ENCODE measurements at regions not wholly inside any gene's neighbourhood (a gene's known extent, or its start where the extent isn't known, plus 50 kb on each side); places are given as distances from the start of the nearest gene placed in this dataset.
"Not testable (repeated sequence)": the region's sequence is repeated elsewhere in the genome, so short reads cannot be mapped to it uniquely, and the experiment has no call there.

DNA sequence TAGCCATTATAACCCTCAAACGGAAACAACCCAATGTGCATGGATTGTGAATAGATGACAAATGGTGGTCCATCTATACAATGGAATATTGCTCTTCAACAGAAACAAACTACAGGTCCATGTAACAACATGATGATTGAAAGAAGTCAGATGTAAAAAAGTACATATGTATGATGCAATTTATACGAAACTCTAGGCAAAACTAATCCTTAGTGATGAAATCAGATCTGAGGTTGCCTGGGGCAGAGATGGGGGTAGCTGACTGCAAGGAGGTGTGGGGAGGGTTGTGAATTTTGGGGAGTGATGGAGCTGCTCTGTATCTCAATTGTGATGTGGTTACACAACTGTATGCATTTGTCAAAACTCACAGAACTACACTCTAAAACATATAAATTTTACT, 57.0 kb upstream of the RABL2A start:
- not testable (repeated sequence) for H3K27ac ChIP-seq (ENCODE audit: low read depth); ATAC-seq; H3K4me1 ChIP-seq (ENCODE audit: insufficient read depth); H3K36me3 Mint-ChIP-seq (ENCODE audit: low read depth); H3K4me3 Mint-ChIP-seq; H3K27me3 Mint-ChIP-seq (ENCODE audit: insufficient read depth, low read depth, poor library complexity); H3K27me3 ChIP-seq (ENCODE audit: insufficient read depth); H4K20me1 ChIP-seq (replicated peaks; ENCODE audit: insufficient read depth); H3K9me2 ChIP-seq (ENCODE audit: insufficient read depth); H3K9me3 Mint-ChIP-seq; H3K27ac Mint-ChIP-seq; H3F3A ChIP-seq (replicated peaks; ENCODE audit: low read depth); H3K4me1 Mint-ChIP-seq; H3K4me3 ChIP-seq; H3K79me2 ChIP-seq (replicated peaks; ENCODE audit: insufficient read depth); H3K4me2 ChIP-seq; H3K36me3 ChIP-seq (ENCODE audit: insufficient read depth); H2AFZ ChIP-seq; DNase-seq (ENCODE audit: low spot score)

DNA sequence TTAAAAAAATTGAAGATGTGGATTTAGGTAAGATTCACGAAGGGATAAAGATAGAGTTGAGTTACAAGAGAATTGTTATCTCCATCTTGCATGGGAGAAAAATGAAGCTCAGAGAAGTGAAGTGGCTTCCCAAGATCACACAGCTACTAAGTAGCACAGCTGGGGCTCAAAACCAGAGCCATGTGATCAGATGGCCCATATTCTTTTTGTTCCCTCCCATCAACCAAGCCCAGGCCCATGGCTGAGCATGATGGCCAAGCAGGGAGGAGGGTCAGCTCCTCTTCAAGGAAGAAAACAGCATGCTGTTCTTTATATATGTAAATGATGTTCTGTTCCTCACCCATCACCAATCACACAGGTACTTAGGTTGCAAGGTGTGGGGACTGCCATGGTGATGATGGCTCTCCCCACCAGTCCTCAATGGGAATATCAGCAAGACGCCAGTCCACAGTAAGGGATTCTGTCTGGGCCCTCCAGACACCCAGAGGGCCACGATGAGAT, 56.5 kb upstream of the RABL2A start:
- not testable (repeated sequence) for H4K20me1 ChIP-seq (replicated peaks; ENCODE audit: insufficient read depth); H3K4me2 ChIP-seq; H3K9me2 ChIP-seq (ENCODE audit: insufficient read depth); H2AFZ ChIP-seq; DNase-seq (ENCODE audit: low spot score); H3K36me3 ChIP-seq (ENCODE audit: insufficient read depth); H3K27me3 ChIP-seq (ENCODE audit: insufficient read depth); H3K36me3 Mint-ChIP-seq (ENCODE audit: low read depth); H3K4me3 Mint-ChIP-seq; H3F3A ChIP-seq (replicated peaks; ENCODE audit: low read depth); H3K27me3 Mint-ChIP-seq (ENCODE audit: insufficient read depth, low read depth, poor library complexity); H3K27ac ChIP-seq (ENCODE audit: low read depth); H3K27ac Mint-ChIP-seq; H3K9me3 Mint-ChIP-seq; H3K4me1 ChIP-seq (ENCODE audit: insufficient read depth); H3K4me3 ChIP-seq; H3K4me1 Mint-ChIP-seq; H3K79me2 ChIP-seq (replicated peaks; ENCODE audit: insufficient read depth)
- ATAC-seq = peak; percentile 88

DNA sequence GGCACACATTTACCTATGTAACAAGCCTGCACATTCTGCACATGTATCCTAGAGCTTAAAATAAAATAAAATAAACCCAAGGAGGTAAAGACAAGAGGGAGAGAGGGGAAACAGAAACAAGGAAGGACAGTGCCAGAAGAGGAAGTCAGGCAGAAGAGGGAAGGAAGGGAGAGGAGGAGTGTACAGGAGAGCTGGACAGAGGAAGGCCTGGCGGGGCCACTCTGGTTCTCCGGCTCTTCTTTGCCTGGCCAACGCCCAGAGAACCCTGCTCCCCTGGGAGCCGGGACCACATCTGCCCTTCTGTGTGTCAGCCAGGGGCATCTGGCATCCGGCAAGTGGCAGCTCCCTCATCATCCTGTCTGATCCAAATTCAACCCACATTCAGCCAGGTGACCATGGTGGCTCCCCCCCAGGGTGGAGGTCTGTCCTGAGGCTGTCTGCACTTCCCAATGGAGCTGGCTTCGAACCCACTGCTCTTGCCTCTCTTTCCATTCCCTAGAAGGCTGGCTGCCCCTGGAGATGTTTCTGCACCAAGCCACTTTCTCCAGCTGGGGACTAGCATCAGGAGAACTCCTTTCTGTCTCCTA, 55.5 kb upstream of the RABL2A start:
- H3K27me3 Mint-ChIP-seq (ENCODE audit: insufficient read depth, low read depth, poor library complexity); H3K27me3 ChIP-seq (ENCODE audit: insufficient read depth); H3K36me3 ChIP-seq (ENCODE audit: insufficient read depth); H3K9me3 Mint-ChIP-seq; H4K20me1 ChIP-seq (replicated peaks; ENCODE audit: insufficient read depth); H3K36me3 Mint-ChIP-seq (ENCODE audit: low read depth); H3F3A ChIP-seq (replicated peaks; ENCODE audit: low read depth); ATAC-seq; H3K4me1 Mint-ChIP-seq; H3K79me2 ChIP-seq (replicated peaks; ENCODE audit: insufficient read depth); DNase-seq (ENCODE audit: low spot score); H3K27ac Mint-ChIP-seq; H3K4me2 ChIP-seq; H3K4me3 Mint-ChIP-seq; H3K27ac ChIP-seq (ENCODE audit: low read depth); H3K4me3 ChIP-seq; H3K4me1 ChIP-seq (ENCODE audit: insufficient read depth); H2AFZ ChIP-seq; H3K9me2 ChIP-seq (ENCODE audit: insufficient read depth): not testable (repeated sequence)

DNA sequence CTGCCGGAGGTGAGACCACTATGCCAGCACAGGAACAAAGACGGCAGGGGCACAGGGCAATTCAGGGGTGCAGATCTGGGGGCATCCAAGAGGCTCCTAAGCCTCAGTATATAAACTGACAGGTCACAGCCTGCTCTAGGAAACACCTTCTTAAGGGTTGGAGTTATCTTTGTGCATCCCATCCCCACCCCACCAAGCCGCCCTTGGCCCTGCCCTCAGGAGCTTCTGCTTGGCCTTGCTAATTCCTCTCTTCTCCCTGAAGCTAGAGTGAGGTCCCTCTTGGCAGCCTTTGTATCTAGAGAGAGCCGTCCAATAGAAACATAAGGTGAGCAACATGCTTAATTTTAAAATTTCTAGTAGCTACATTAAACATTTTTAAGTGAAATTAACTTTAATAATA, 51.3 kb upstream of the RABL2A start:
- H3K4me3 ChIP-seq; H3F3A ChIP-seq (replicated peaks; ENCODE audit: low read depth); H3K4me1 ChIP-seq (ENCODE audit: insufficient read depth); H3K27me3 Mint-ChIP-seq (ENCODE audit: insufficient read depth, low read depth, poor library complexity); H3K9me3 Mint-ChIP-seq; H4K20me1 ChIP-seq (replicated peaks; ENCODE audit: insufficient read depth); ATAC-seq; H3K27ac ChIP-seq (ENCODE audit: low read depth); H3K36me3 Mint-ChIP-seq (ENCODE audit: low read depth); H3K27me3 ChIP-seq (ENCODE audit: insufficient read depth); H3K27ac Mint-ChIP-seq; H3K36me3 ChIP-seq (ENCODE audit: insufficient read depth); H3K9me2 ChIP-seq (ENCODE audit: insufficient read depth); H3K4me2 ChIP-seq; H3K79me2 ChIP-seq (replicated peaks; ENCODE audit: insufficient read depth); DNase-seq (ENCODE audit: low spot score); H3K4me1 Mint-ChIP-seq; H2AFZ ChIP-seq; H3K4me3 Mint-ChIP-seq: not testable (repeated sequence)

DNA sequence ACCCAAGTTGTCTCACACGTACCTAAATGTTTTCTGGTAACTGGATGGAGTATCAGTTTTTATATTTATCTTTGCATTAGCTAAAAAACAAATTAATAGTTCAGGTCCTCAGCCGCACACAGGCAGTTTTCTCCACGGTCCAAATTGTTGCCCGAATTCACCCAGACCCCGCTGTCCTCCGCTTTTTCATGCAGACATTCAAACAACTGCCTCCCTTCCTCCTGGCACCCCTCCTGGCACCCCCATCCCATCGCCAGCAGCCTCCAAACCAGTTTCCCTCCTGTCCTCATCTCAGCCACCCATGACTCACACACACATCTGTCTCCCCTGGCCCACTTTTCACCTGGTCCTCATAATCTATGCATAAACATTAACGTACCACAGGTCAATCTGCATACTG, 50.7 kb upstream of the RABL2A start:
- not testable (repeated sequence) for H3K36me3 Mint-ChIP-seq (ENCODE audit: low read depth); H4K20me1 ChIP-seq (replicated peaks; ENCODE audit: insufficient read depth); H3K27me3 ChIP-seq (ENCODE audit: insufficient read depth); H3K4me1 ChIP-seq (ENCODE audit: insufficient read depth); H3K4me1 Mint-ChIP-seq; ATAC-seq; H3F3A ChIP-seq (replicated peaks; ENCODE audit: low read depth); H2AFZ ChIP-seq; H3K4me3 Mint-ChIP-seq; H3K27ac Mint-ChIP-seq; H3K9me3 Mint-ChIP-seq; H3K36me3 ChIP-seq (ENCODE audit: insufficient read depth); H3K9me2 ChIP-seq (ENCODE audit: insufficient read depth); H3K27me3 Mint-ChIP-seq (ENCODE audit: insufficient read depth, low read depth, poor library complexity); H3K27ac ChIP-seq (ENCODE audit: low read depth); H3K4me2 ChIP-seq; H3K79me2 ChIP-seq (replicated peaks; ENCODE audit: insufficient read depth); H3K4me3 ChIP-seq
- peak; percentile 15 for DNase-seq (ENCODE audit: low spot score)
